NT2/D1 (cell line): ENCODE measurements at regions not wholly inside any gene's neighbourhood (a gene's known extent, or its start where the extent isn't known, plus 50 kb on each side); places are given as distances from the start of the nearest gene placed in this dataset.

Experiments
- SUZ12 ChIP-seq: IDR thresholded peaks from 2 replicates; pipeline ENCODE4 v1.6.1; 2011; ENCODE audit not compliant: insufficient read length, insufficient read depth; ENCODE audit errors: extremely low read depth
- YY1 ChIP-seq: IDR thresholded peaks from 2 replicates; pipeline ENCODE4 v1.6.1; 2011; ENCODE audit not compliant: insufficient read length, insufficient read depth

GRCh38 chr14:86423214-86423613, 893.3 kb downstream of the FLRT2 start:
- no peak for TF ChIP-seq YY1
- no peak for TF ChIP-seq SUZ12
